ENCODE measurements at regions not wholly inside any gene's neighbourhood (a gene's known extent, or its start where the extent isn't known, plus 50 kb on each side); places are given as distances from the start of the nearest gene placed in this dataset.

GRCh38 chr9:107721705-107722245 lies 232.2 kb upstream of the KLF4 start:
- DNase-seq: no peak

GRCh38 chr9:107720501-107720900 lies 230.9 kb upstream of the KLF4 start:
- DNase-seq: no peak

GRCh38 chr9:107717529-107718314 lies 228.2 kb upstream of the KLF4 start:
- no peak for DNase-seq

GRCh38 chr9:107715740-107716139 lies 226.2 kb upstream of the KLF4 start:
- no peak for DNase-seq

- no peak for DNase-seq
Measured at GRCh38 chr9:107713470-107713869, 223.9 kb upstream of the KLF4 start.

GRCh38 chr9:107712390-107712789 lies 222.8 kb upstream of the KLF4 start:
- no peak for DNase-seq

GRCh38 chr9:107711542-107711941 lies 222.0 kb upstream of the KLF4 start:
- DNase-seq: no peak

GRCh38 chr9:107710953-107711352 lies 221.4 kb upstream of the KLF4 start:
- DNase-seq: no peak

GRCh38 chr9:107710546-107710945 lies 221.0 kb upstream of the KLF4 start:
- DNase-seq: no peak

- DNase-seq: no peak
Measured at GRCh38 chr9:107708791-107709190, 219.2 kb upstream of the KLF4 start.

GRCh38 chr9:107707915-107708441 lies 218.4 kb upstream of the KLF4 start:
- DNase-seq: no peak

GRCh38 chr9:107707428-107707837 lies 217.9 kb upstream of the KLF4 start:
- no peak for DNase-seq

GRCh38 chr9:107706701-107707427 lies 217.3 kb upstream of the KLF4 start:
- no peak for DNase-seq

- DNase-seq: no peak
Measured at GRCh38 chr9:107705521-107705920, 216.0 kb upstream of the KLF4 start.

- DNase-seq: no peak
Measured at GRCh38 chr9:107704774-107705173, 215.2 kb upstream of the KLF4 start.

GRCh38 chr9:107703651-107704050 lies 214.1 kb upstream of the KLF4 start:
- no peak for DNase-seq

GRCh38 chr9:107700847-107701246 lies 211.3 kb upstream of the KLF4 start:
- DNase-seq: no peak

GRCh38 chr9:107699231-107699630 lies 209.7 kb upstream of the KLF4 start:
- DNase-seq: no peak

GRCh38 chr9:107698779-107699178 lies 209.2 kb upstream of the KLF4 start:
- no peak for DNase-seq

- no peak for DNase-seq
Measured at GRCh38 chr9:107696302-107696701, 206.7 kb upstream of the KLF4 start.

GRCh38 chr9:107694390-107694789 lies 204.8 kb upstream of the KLF4 start:
- DNase-seq: no peak

GRCh38 chr9:107693625-107694326 lies 204.2 kb upstream of the KLF4 start:
- DNase-seq: no peak

- no peak for DNase-seq
Measured at GRCh38 chr9:107691664-107692063, 202.1 kb upstream of the KLF4 start.
